ENCODE measurements at regions not wholly inside any gene's neighbourhood (a gene's known extent, or its start where the extent isn't known, plus 50 kb on each side); places are given as distances from the start of the nearest gene placed in this dataset.

GRCh38 chr18:61274416-61274960 lies 58.7 kb upstream of the CDH20 start:
- no peak for DNase-seq

GRCh38 chr18:61277808-61278207 lies 55.4 kb upstream of the CDH20 start:
- DNase-seq: no peak

- DNase-seq: no peak
These were observed 51.8 kb upstream of the CDH20 start for GRCh38 chr18:61281431-61281830.

GRCh38 chr18:61282926-61283325 lies 50.3 kb upstream of the CDH20 start:
- no peak for DNase-seq
